GM21825 (cell line): ENCODE measurements at regions not wholly inside any gene's neighbourhood (a gene's known extent, or its start where the extent isn't known, plus 50 kb on each side); places are given as distances from the start of the nearest gene placed in this dataset.

Source experiments
- ATAC-seq: cut with Tn5 transposase; IDR thresholded peaks from one replicate; pipeline ENCODE4 v1.9.1; 2021; ENCODE audit warnings: mild to moderate bottlenecking, moderate library complexity; ENCODE audit not compliant: unreplicated experiment

- ATAC-seq: peak; percentile 43
Observed at GRCh38 chr12:92471551-92471950, 231.2 kb upstream of the PLEKHG7 start.

GRCh38 chr12:92470608-92471021 lies 232.2 kb upstream of the PLEKHG7 start:
- ATAC-seq: peak; percentile 29

GRCh38 chr12:92469837-92470236 lies 233.0 kb upstream of the PLEKHG7 start:
- no peak for ATAC-seq

- no peak for ATAC-seq
Observed at GRCh38 chr12:92468358-92469020, 234.3 kb upstream of the PLEKHG7 start.

- no peak for ATAC-seq
Observed at GRCh38 chr12:92467886-92468285, 234.9 kb upstream of the PLEKHG7 start.

GRCh38 chr12:92466391-92467305 lies 236.1 kb upstream of the PLEKHG7 start:
- peak; percentile 38 for ATAC-seq

- no peak for ATAC-seq
Observed at GRCh38 chr12:92465786-92466295, 236.9 kb upstream of the PLEKHG7 start.

- no peak for ATAC-seq
Observed at GRCh38 chr12:92464911-92465310, 237.9 kb upstream of the PLEKHG7 start.

GRCh38 chr12:92463171-92463570 lies 239.6 kb upstream of the PLEKHG7 start:
- ATAC-seq: no peak

GRCh38 chr12:92462527-92462926 lies 240.3 kb upstream of the PLEKHG7 start:
- ATAC-seq: no peak

- peak; percentile 64 for ATAC-seq
Observed at GRCh38 chr12:92462049-92462448, 240.7 kb upstream of the PLEKHG7 start.

GRCh38 chr12:92459850-92460249 lies 242.9 kb upstream of the PLEKHG7 start:
- no peak for ATAC-seq

GRCh38 chr12:92458996-92459395 lies 243.8 kb upstream of the PLEKHG7 start:
- ATAC-seq: no peak

GRCh38 chr12:92457458-92458180 lies 245.2 kb upstream of the PLEKHG7 start:
- ATAC-seq: no peak

- no peak for ATAC-seq
Observed at GRCh38 chr12:92452763-92453162, 250.0 kb upstream of the PLEKHG7 start.

GRCh38 chr12:92446083-92446460 lies 256.7 kb upstream of the PLEKHG7 start:
- peak; percentile 10 for ATAC-seq

GRCh38 chr12:92445253-92446082 lies 257.3 kb upstream of the PLEKHG7 start:
- ATAC-seq: peak; percentile 77

- peak; percentile 38 for ATAC-seq
Observed at GRCh38 chr12:92444763-92445162, 258.0 kb upstream of the PLEKHG7 start.

GRCh38 chr12:92442782-92443181 lies 260.0 kb upstream of the PLEKHG7 start:
- ATAC-seq: no peak

GRCh38 chr12:92440072-92440471 lies 262.7 kb upstream of the PLEKHG7 start:
- no peak for ATAC-seq
